IPS-20b (cell line): ENCODE measurements at regions not wholly inside any gene's neighbourhood (a gene's known extent, or its start where the extent isn't known, plus 50 kb on each side); places are given as distances from the start of the nearest gene placed in this dataset.
"Not testable (repeated sequence)": the region's sequence is repeated elsewhere in the genome, so short reads cannot be mapped to it uniquely, and the experiment has no call there.

Source experiments
- H3K27ac ChIP-seq: one replicate; pipeline ENCODE4 v1.5.1; 2013; ENCODE audit warnings: low read length
- H3K27me3 ChIP-seq: 2 replicates; pipeline ENCODE4 v1.6.1; 2013; ENCODE audit warnings: mild to moderate bottlenecking, low read length, inconsistent platforms; ENCODE audit not compliant: insufficient read depth
- H3K36me3 ChIP-seq: 2 replicates; pipeline ENCODE4 v1.6.1; 2013; ENCODE audit warnings: low read depth, mild to moderate bottlenecking, inconsistent platforms, low read length, moderate library complexity; ENCODE audit not compliant: insufficient read depth
- H3K4me1 ChIP-seq: 2 replicates; pipeline ENCODE4 v1.6.1; 2013; ENCODE audit warnings: mild to moderate bottlenecking, control low read depth, inconsistent platforms, low read length, moderate library complexity; ENCODE audit not compliant: insufficient read depth
- H3K4me3 ChIP-seq: 2 replicates; pipeline ENCODE4 v1.5.1; 2013; ENCODE audit warnings: mild to moderate bottlenecking, low read length, inconsistent platforms
- H3K9ac ChIP-seq: 2 replicates; pipeline ENCODE4 v1.6.1; 2013; ENCODE audit warnings: low read depth, mild to moderate bottlenecking, inconsistent platforms, low read length, moderate library complexity
- H3K9me3 ChIP-seq: 2 replicates; pipeline ENCODE4 v1.6.1; 2013; ENCODE audit warnings: mild to moderate bottlenecking, low read depth, low read length, inconsistent platforms; ENCODE audit not compliant: insufficient read depth

GRCh38 chr11:134725716-134726639 lies 313.9 kb upstream of the B3GAT1 start:
- Histone ChIP-seq H3K9me3 (no peaks in the 10 kb centered on the region), H3K4me1 (peaks cover 11% of the 10 kb centered on the region; the same call in 1 of the 2 replicates), H3K27ac (no peak overlapping the region), H3K9ac (no peak overlapping the region), H3K36me3 (no peaks in the 10 kb centered on the region), H3K27me3 (peaks cover 3% of the 10 kb centered on the region; the same call in 1 of the 2 replicates), H3K4me3 (no peak overlapping the region)

DNA sequence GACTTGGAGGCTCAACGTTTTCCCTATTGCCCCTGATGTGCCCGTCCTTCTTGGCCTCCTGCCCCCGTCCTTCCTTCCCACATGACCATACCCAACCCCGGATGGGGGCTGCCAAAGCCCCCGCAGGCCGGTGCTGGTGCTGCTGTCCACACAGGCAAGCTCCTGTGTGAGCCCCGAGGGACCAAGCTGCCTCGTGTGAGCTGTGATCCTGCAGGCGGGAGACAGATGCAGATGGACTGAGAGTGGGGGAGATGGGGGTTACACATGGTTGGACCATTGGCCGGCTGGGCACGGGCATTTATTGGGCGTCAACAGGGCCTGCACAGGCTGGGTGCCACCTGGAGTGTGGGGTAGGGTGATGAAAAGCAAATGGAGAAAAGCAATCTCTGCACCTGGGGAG lies 313.2 kb upstream of the B3GAT1 start:
- no peaks in the 10 kb centered on the region for H3K9me3 ChIP-seq
- H3K27me3 ChIP-seq = peaks cover 3% of the 10 kb centered on the region; the same call in 1 of the 2 replicates
- H3K4me1 ChIP-seq = peaks cover 5% of the 10 kb centered on the region; the same call in 1 of the 2 replicates
- no peak overlapping the region for H3K4me3 ChIP-seq
- no peak overlapping the region for H3K27ac ChIP-seq
- H3K36me3 ChIP-seq = no peaks in the 10 kb centered on the region
- H3K9ac ChIP-seq = no peak overlapping the region

DNA sequence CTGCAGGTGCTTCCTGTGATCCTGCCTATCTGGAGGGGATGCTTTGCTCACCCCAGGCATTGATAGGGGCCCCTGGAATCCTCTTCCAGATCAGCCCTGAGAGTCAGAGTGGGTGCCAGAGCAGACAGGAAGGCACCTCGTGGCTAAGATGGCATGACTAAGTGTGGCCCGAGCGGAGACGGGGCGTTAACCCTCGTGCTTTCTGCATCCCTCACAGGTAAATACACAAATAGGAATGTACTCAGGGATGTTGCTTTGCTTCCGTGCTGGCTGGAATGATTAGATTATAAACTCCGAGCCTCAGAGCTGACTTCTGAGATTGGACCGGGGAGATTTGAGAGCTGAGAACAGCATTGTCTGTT lies 312.7 kb upstream of the B3GAT1 start:
- no peak overlapping the region for H3K27ac ChIP-seq
- peaks cover 3% of the 10 kb centered on the region; the same call in 1 of the 2 replicates for H3K27me3 ChIP-seq
- H3K4me3 ChIP-seq = no peak overlapping the region
- peaks cover under 1% of the 10 kb centered on the region; the same call in 1 of the 2 replicates for H3K4me1 ChIP-seq
- no peak overlapping the region for H3K9ac ChIP-seq
- H3K36me3 ChIP-seq = no peaks in the 10 kb centered on the region
- H3K9me3 ChIP-seq = no peaks in the 10 kb centered on the region

DNA sequence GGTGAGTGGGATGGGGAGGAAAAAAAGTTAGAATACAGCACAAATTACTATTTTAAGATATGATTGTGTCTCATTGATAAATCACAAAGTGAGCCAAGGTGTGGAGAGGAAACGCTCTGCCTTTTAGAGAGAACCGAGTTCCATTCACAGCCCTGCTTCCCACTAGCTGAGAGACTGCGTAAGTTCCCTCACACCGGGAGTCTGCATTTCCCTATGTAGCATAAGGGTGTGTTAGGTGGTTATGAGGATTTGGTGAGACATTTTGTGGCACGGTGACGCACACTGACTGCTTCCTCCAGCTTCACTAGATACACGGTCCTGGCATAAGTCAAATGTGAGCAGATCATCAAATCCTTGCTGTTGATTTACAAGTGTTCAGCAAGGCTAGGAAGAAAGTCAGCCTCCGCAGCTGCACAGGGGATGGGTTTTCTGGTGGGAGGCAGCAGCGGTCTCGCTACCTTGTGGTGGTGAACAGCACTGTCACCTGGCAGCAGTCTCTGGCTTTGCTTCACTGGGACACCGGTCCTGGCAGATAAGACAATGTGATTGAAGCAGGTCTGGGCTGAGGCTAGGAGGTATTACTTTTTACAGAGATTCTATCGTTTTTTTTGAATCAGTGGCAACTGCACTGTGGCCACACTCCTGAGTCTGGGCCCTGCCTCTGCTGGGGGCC lies 312.2 kb upstream of the B3GAT1 start:
- Histone ChIP-seq H3K27me3 (peaks cover 3% of the 10 kb centered on the region; the same call in 1 of the 2 replicates), H3K4me1 (no peaks in the 10 kb centered on the region; the same call in 1 of the 2 replicates)

DNA sequence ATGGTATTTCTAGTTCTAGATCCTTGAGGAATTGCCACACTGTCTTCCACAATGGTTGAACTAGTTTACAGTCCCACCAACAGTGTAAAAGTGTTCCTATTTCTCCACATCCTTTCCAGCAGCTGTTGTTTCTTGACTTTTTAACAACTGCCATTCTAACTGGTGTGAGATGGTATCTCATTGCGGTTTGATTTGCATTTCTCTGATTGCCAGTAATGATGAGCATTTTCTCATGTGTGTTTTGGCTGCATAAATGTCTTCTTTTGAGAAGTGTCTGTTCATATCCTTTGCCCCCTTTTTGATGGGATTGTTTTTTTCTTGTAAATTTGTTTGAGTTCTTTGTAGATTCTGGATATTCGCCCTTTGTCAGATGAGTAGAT lies 308.6 kb upstream of the B3GAT1 start:
- peaks cover 10% of the 10 kb centered on the region; the same call in 1 of the 2 replicates for H3K27me3 ChIP-seq
- not testable (repeated sequence) for H3K27ac ChIP-seq

More for the DNA sequence above, 312.2 kb upstream of the B3GAT1 start:
- Histone ChIP-seq H3K9me3 (no peaks in the 10 kb centered on the region), H3K9ac (no peak overlapping the region), H3K4me3 (no peak overlapping the region), H3K36me3 (no peaks in the 10 kb centered on the region), H3K27ac (no peak overlapping the region)

GRCh38 chr11:134719940-134720690 lies 308.1 kb upstream of the B3GAT1 start:
- H3K4me3 ChIP-seq, H3K9ac ChIP-seq, H3K36me3 ChIP-seq, H3K4me1 ChIP-seq, H3K27ac ChIP-seq, H3K9me3 ChIP-seq: not testable (repeated sequence)
- peaks cover 13% of the 10 kb centered on the region; the same call in 1 of the 2 replicates for H3K27me3 ChIP-seq

More for the DNA sequence above, 308.6 kb upstream of the B3GAT1 start:
- H3K36me3 ChIP-seq, H3K4me3 ChIP-seq, H3K9me3 ChIP-seq, H3K9ac ChIP-seq, H3K4me1 ChIP-seq: not testable (repeated sequence)

DNA sequence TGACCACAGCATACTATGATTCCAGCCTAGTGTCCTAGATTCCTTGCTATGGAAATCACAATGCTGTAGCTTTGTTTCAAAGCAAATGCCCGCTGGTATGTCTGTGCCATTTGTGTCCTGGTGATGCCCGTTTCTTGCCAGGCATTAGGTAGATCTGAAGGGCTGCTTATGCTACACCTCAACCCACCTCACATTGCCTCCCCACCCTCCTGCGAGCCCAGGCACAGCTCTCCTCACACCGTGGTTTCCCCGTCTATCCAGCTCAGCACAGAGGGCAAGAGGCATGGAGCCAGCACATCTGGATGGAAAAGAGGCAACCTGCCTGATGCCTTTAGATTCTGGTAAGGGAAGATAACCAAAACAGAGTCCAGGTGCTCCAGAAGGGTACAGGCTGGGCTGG lies 307.4 kb upstream of the B3GAT1 start:
- Histone ChIP-seq H3K36me3 (no peaks in the 10 kb centered on the region), H3K27ac (no peak overlapping the region), H3K4me3 (no peak overlapping the region), H3K9ac (no peak overlapping the region), H3K9me3 (no peaks in the 10 kb centered on the region), H3K27me3 (peaks cover 13% of the 10 kb centered on the region; the same call in 1 of the 2 replicates), H3K4me1 (no peaks in the 10 kb centered on the region)

DNA sequence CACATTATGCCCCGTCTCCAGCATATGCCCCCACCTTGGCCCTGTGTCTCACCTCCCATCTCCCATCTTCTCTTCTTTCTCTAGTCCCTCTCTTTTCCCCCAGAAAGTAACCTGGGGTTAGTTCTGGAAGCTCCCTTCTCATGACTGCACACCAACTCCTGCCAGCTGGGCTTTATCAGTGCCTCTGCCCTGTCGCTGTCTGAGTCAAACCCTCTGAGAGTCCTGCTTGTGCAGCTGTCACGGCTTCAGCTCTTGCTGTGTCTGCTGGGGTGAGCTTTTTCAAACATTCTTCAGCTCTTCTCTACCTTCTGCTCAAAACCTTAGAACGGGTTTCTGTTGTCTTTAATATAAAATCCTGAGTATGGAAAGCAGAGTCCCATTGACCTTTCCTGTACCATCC lies 304.5 kb upstream of the B3GAT1 start:
- no peak overlapping the region for H3K9ac ChIP-seq
- H3K27me3 ChIP-seq = peaks cover 13% of the 10 kb centered on the region; the same call in 1 of the 2 replicates
- H3K4me3 ChIP-seq = no peak overlapping the region
- no peak overlapping the region for H3K27ac ChIP-seq
- H3K36me3 ChIP-seq = no peaks in the 10 kb centered on the region
- H3K9me3 ChIP-seq = no peaks in the 10 kb centered on the region
- H3K4me1 ChIP-seq = peaks cover 2% of the 10 kb centered on the region; the same call in 1 of the 2 replicates

DNA sequence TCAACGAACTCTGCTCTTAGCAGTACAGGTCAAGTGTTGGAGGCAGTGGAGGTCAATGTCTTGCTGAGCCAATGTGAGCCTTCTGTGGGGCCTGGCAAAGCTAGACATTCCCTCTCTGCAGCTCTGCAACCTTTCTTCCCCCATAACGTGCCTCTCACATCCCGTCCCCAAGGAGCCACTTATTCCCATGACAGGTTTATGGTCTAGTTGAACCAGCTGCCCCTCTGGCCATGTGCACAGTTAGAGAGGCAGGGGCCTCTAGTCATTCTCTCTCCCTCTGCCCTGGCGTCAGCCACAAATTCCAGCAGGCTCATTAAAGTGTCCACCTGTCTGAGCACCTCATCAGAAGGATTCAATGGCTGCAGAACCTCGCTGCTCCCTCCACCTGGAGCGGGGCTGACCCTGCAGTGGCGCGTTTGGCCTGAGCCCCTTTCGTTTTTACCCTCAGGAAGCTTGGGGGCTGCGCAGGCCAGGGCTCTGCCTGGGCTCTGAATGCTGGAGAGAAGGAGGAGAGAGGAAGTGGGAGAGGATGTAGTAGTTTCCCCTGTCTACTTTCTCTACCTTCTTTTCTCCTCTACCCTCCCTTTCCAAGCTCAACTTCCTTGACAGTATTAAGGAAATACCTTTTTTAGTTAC lies 302.1 kb upstream of the B3GAT1 start:
- H3K27ac ChIP-seq = no peak overlapping the region
- peaks cover 13% of the 10 kb centered on the region; the same call in 1 of the 2 replicates for H3K27me3 ChIP-seq
- H3K4me1 ChIP-seq = peaks cover 5% of the 10 kb centered on the region; the same call in 1 of the 2 replicates
- H3K9me3 ChIP-seq = no peaks in the 10 kb centered on the region
- no peak overlapping the region for H3K9ac ChIP-seq
- no peaks in the 10 kb centered on the region for H3K36me3 ChIP-seq
- no peak overlapping the region for H3K4me3 ChIP-seq

GRCh38 chr11:134712228-134713145 lies 300.4 kb upstream of the B3GAT1 start:
- peaks cover 5% of the 10 kb centered on the region; the same call in 1 of the 2 replicates for H3K4me1 ChIP-seq
- H3K4me3 ChIP-seq = no peak overlapping the region
- H3K9ac ChIP-seq = no peak overlapping the region
- no peak overlapping the region for H3K27ac ChIP-seq
- no peaks in the 10 kb centered on the region for H3K9me3 ChIP-seq
- H3K36me3 ChIP-seq = no peaks in the 10 kb centered on the region
- peaks cover 13% of the 10 kb centered on the region; the same call in 1 of the 2 replicates for H3K27me3 ChIP-seq
